Adipocyte (in vitro differentiated cells): ENCODE measurements at regions not wholly inside any gene's neighbourhood (a gene's known extent, or its start where the extent isn't known, plus 50 kb on each side); places are given as distances from the start of the nearest gene placed in this dataset.

Source experiments
- DNase-seq: peaks from one replicate; pipeline ENCODE4 v3.0.0-alpha.2; 2015; ENCODE audit warnings: low read depth
- H3K27me3 ChIP-seq: replicated peaks from 2 replicates; pipeline ENCODE4 v1.7.0; 2013; ENCODE audit warnings: mild to moderate bottlenecking, low read length, moderate library complexity; ENCODE audit not compliant: control insufficient read depth, insufficient read depth
- H3K36me3 ChIP-seq: 2 replicates; pipeline ENCODE4 v1.7.0; 2013; ENCODE audit warnings: low read length, mild to moderate bottlenecking, moderate library complexity; ENCODE audit not compliant: control insufficient read depth, insufficient read depth, severe bottlenecking
- H3K4me1 ChIP-seq: 2 replicates; pipeline ENCODE4 v1.7.0; 2013; ENCODE audit warnings: mild to moderate bottlenecking, low read length, moderate library complexity; ENCODE audit not compliant: control insufficient read depth, insufficient read depth
- H3K4me3 ChIP-seq: 2 replicates; pipeline ENCODE4 v1.7.0; 2013; ENCODE audit warnings: mild to moderate bottlenecking, low read length, moderate library complexity
- H3K9ac ChIP-seq: 2 replicates; pipeline ENCODE4 v1.7.0; 2013; ENCODE audit warnings: mild to moderate bottlenecking, low read length, moderate library complexity
- H3K9me3 ChIP-seq: 2 replicates; pipeline ENCODE4 v1.7.0; 2013; ENCODE audit warnings: mild to moderate bottlenecking, low read length, moderate library complexity; ENCODE audit not compliant: control insufficient read depth

DNA sequence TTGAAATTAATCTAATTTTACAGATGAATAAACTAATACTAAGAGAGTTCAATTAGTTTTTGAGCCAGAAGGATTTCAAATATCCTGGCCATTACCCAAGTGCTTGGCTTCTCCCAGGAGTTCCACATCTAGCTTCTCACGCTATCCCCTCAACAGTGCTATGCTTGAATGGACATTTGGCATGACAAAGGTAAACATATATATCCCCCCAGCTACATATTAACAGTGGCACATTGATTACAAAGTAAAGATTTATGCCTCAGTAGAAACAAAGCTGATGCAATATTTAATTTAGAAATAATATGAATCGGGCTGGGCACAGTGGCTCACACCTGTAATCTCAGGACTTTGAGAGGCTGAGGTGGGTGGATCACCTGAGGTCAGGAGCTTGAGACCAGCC is 434.6 kb upstream of the PRMT6 start:
- H3K36me3 ChIP-seq, result no peaks in the 10 kb centered on the region
- H3K9ac ChIP-seq, result no peak overlapping the region
- no peaks in the 10 kb centered on the region for H3K4me1 ChIP-seq
- H3K27me3 ChIP-seq, result no peaks in the 10 kb centered on the region
- no peak overlapping the region for H3K4me3 ChIP-seq
- no peak for DNase-seq
- H3K9me3 ChIP-seq, result peaks cover 8% of the 10 kb centered on the region

DNA sequence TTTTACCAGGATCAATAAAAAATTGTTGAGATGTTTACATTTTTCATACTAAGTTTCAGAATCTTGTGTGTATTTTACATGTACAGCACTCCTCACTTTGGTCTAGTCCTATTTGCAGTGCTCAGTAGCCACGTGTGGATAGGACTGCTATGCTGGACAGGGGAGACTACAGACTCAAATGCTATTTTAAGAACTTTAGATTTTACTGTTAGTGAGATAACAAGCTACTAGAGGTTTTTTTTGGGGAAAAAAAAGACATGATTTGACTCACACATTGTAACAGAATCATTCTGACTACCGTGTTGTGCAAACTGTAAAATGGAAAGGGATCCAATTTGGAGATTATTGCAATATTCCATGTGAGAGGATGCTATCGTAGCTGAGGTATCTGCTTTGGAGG is 418.9 kb upstream of the PRMT6 start:
- H3K9ac ChIP-seq, result no peak overlapping the region

DNA sequence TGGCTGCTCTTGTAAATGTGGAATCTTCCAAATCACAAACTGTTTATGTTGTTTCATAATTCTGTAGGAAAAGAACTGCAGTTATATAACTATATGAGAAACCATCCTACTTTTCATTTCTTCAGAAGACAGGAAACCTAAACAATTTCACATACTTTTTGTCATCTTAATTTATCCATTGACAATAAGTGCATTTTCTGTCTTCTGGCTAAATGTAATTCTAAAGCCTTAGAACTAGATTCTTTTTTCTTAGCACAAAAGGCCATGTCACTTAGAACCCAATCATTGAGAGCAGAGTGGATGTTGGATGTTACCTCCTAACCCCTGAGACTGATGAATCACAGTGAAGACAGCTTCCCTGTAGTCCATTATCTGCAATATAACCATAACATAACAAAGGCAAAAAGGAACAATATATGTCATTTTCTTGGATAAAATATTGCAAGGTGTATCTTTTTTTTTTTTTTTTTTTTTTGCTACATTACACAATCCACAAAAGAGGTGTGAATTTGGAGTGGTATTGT is 410.2 kb upstream of the PRMT6 start:
- Histone ChIP-seq H3K4me3 (no peak overlapping the region), H3K27me3 (no peaks in the 10 kb centered on the region), H3K9ac (no peak overlapping the region), H3K36me3 (no peaks in the 10 kb centered on the region), H3K4me1 (no peaks in the 10 kb centered on the region), H3K9me3 (no peaks in the 10 kb centered on the region)
- peak; percentile 6 for DNase-seq

More for the DNA sequence above, 418.9 kb upstream of the PRMT6 start:
- H3K4me1 ChIP-seq, result peaks cover 5% of the 10 kb centered on the region
- H3K27me3 ChIP-seq, result no peaks in the 10 kb centered on the region
- no peaks in the 10 kb centered on the region for H3K36me3 ChIP-seq
- no peak for DNase-seq
- H3K9me3 ChIP-seq, result no peaks in the 10 kb centered on the region
- H3K4me3 ChIP-seq, result no peak overlapping the region

DNA sequence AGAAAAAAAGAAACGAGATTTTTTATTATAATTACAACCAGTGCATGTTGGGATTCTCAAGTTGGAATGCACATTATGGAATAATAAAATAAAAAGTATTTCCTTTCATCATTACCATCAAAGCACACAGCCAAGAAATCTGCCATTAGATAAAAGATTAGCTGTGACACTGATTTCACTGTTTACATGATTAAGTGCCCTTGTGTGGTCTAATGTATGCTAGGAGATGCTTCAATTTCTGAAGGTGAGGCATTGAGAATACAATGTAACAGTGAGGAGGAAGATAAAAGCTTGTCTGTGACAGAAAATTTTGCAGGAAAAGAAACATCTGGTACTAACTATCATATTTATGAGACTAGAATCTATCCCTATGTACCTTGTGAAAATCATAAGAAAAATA is 409.7 kb upstream of the PRMT6 start:
- no peaks in the 10 kb centered on the region for H3K9me3 ChIP-seq
- H3K36me3 ChIP-seq, result no peaks in the 10 kb centered on the region
- no peak for DNase-seq
- no peak overlapping the region for H3K4me3 ChIP-seq
- no peak overlapping the region for H3K9ac ChIP-seq
- no peaks in the 10 kb centered on the region for H3K4me1 ChIP-seq
- no peaks in the 10 kb centered on the region for H3K27me3 ChIP-seq

DNA sequence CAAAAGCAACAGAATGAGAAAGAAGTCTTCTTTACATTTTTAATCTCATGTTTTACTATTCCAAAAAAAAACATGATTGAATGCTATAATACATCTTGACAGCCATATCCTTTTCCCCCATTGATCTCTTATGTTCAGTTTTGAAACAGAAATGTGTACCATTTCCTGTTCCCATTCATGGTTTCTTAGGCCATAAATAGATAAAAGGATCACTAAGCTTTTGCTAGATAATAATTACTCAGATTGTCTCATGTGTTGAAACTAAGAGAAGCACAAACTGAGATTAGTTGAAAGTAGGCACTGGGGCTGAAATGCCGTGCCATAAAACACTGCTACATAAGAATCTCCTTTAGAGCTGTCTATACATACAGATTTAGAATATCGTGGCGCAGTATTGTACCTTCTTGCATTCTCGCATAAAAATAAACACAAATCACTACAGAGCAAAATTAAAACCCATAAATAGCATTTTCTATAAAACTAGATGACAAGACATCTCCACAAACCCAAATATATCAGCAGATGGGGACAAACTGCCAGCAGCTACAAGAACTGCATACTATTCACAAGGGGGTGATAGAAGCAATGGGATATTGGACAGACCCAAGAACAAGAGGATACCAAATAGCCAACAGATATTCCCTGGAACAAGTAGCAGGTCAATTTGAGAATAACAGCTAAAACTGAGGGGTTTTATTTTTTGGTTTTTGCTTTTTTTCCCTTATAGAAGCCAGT is 405.3 kb upstream of the PRMT6 start:
- Histone ChIP-seq H3K27me3 (no peaks in the 10 kb centered on the region), H3K9ac (no peak overlapping the region), H3K4me3 (no peak overlapping the region), H3K4me1 (no peaks in the 10 kb centered on the region), H3K9me3 (no peaks in the 10 kb centered on the region), H3K36me3 (no peaks in the 10 kb centered on the region)
- no peak for DNase-seq

DNA sequence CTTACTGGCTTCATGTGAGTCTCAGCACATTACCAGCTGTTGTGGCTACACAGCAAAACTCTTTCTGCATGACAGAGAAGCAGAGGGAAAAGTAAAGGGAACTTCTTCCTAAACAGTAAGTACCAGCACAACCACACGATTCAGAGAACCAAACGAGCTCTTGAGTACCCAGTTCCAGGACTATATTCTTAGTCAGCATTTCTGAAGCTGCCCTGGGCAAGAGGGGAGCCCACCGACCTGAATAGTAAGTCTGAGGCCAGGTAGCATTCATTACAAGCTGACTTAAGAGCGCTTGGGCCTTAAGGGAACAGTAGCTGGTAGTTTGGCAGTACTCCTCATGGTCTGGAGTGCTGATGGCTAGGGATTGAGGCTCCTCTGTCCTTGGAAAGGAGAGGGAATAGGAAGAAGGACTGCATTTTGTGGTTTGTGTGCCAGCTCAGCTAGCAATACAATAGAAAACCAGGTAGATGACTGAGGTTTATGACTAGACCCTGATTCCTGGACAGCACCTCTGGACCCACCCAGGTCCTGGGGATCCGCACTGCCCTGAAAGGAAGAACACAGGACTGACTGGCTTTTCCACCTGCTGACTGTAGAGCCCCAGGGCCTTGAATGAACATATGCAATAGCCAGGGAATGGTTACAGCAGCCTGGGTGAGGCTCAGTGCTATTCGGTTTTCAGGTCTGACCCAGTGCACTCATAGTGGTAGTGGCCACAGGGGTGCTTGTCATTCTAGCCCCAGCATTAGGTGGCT is 396.8 kb upstream of the PRMT6 start:
- Histone ChIP-seq H3K4me1 (no peaks in the 10 kb centered on the region), H3K4me3 (no peak overlapping the region), H3K36me3 (no peaks in the 10 kb centered on the region), H3K9me3 (peaks cover 12% of the 10 kb centered on the region), H3K27me3 (no peaks in the 10 kb centered on the region), H3K9ac (no peak overlapping the region)
- no peak for DNase-seq

DNA sequence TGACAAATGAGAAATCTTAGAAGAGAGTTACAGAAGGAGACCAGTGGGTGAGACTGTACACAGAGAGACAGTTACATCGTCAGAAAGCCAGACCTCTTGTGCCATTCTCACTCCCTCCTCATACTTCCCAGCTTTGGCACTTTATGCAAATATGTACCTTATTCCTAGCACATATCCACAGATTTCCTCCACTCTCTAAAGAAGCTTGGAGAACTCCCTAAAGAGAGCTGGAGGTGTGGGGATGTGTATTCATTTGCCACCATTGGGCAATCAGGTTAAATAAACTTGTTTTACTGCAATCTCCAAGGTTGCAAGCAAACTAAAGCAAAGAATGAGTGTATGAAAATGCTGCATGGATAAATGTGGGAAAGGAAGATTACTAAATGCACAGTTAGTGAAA is 380.9 kb upstream of the PRMT6 start:
- Histone ChIP-seq H3K4me1 (peaks cover 25% of the 10 kb centered on the region), H3K36me3 (no peaks in the 10 kb centered on the region), H3K9me3 (no peaks in the 10 kb centered on the region), H3K4me3 (peak overlapping the region; percentile 47), H3K27me3 (no peaks in the 10 kb centered on the region), H3K9ac (no peak overlapping the region)
- DNase-seq, result no peak

DNA sequence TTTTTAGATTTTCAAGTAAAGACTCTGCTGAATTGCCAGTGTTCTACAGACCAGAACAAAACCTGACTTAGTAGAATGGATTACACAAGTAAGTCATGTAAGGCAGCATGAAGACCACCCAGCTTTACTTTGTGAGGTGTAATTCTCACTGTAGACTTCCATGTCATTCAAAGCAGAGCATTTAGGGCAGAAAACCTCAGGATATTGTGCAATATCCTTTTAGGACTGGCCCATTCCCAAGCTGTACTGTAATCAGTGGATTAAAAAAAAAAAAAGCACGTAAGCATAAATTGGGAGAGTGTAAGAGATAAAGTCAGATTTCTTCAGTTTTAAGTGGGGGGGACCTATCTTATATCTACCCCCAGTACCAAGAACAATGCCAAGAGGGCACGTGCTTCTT is 380.5 kb upstream of the PRMT6 start:
- peak overlapping the region; percentile 47 for H3K4me3 ChIP-seq
- H3K4me1 ChIP-seq, result peaks cover 25% of the 10 kb centered on the region
- H3K9me3 ChIP-seq, result no peaks in the 10 kb centered on the region
- peak; percentile 76 for DNase-seq
- no peak overlapping the region for H3K9ac ChIP-seq
- H3K36me3 ChIP-seq, result no peaks in the 10 kb centered on the region
- H3K27me3 ChIP-seq, result no peaks in the 10 kb centered on the region

DNA sequence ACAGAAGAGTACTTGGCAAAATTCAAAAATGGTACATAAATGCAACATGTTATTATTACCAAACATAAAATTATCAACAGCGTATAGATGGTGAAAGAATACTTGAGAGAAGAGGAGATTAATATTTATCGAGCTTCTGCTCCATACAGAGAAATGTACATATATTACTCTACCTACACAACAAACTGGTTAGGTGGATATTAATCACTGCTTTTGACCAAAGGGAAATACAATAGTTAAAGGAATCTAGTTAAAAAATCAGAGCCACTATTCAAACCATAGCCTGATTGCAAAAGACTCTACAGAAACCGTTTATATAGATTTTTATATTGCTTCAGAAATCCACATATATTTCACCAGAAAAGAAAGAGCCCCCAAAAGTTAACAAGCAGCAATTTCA is 379.3 kb upstream of the PRMT6 start:
- no peaks in the 10 kb centered on the region for H3K36me3 ChIP-seq
- no peak for DNase-seq
- H3K4me3 ChIP-seq, result no peak overlapping the region
- H3K9me3 ChIP-seq, result no peaks in the 10 kb centered on the region
- peaks cover 25% of the 10 kb centered on the region for H3K4me1 ChIP-seq
- no peaks in the 10 kb centered on the region for H3K27me3 ChIP-seq
- no peak overlapping the region for H3K9ac ChIP-seq

DNA sequence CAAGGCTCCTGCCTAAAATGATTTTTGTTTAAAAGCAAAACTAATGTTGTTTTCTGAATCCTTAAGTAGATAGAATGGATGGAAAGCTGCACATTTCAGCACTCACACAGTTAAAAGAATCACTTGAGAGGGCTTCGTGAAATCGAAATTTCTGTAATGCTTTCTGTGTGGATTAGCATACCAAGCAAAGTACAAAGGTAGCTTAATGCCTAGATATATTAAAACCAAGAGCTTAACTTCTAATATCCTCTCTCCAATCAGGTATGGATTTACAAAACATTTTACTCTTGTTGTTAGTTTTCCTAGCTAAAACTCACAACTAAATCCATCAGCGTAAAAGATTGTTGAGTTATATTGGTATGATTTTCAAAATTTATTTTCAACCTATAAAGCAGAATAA is 378.8 kb upstream of the PRMT6 start:
- Histone ChIP-seq H3K27me3 (no peaks in the 10 kb centered on the region), H3K4me3 (no peak overlapping the region), H3K9ac (no peak overlapping the region), H3K9me3 (no peaks in the 10 kb centered on the region), H3K36me3 (no peaks in the 10 kb centered on the region), H3K4me1 (peaks cover 25% of the 10 kb centered on the region)
- DNase-seq, result no peak

DNA sequence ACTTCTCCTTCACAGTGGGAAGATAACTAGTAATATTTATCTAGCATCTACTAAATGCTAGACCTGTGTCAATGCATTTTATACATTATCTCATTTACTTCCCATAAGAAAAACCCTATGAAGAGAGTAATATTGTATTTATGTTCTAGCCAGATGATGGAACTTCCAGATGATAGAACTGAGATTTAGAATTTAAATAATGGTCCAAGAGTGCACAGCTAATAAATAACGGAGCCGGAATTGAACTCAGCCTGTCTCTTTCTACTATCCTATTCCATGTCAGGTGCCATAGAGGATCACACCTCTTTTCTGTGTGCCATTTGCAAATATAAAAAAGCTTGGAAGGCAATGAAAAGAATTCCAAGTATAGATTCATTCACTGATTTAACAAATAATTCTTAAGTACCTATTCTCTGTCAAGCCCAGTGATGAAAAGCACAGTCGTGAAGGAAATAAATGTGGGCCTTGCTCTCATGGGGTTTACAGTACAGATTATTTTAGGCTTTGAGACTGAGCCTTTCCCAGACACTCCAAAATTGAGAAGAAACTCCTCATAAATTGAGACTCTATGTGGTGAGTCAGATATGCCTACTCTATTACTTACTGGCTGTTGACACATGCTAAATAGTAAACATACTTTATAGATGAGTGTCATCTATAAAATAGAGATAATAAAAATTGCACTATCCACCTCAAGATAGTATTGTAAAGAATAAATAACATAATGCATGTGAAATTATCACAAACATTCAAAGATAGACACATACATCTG is 378.0 kb upstream of the PRMT6 start:
- Histone ChIP-seq H3K9me3 (no peaks in the 10 kb centered on the region), H3K9ac (no peak overlapping the region), H3K4me3 (no peak overlapping the region)

More for the DNA sequence above, 378.0 kb upstream of the PRMT6 start:
- peak; percentile 43 for DNase-seq
- H3K36me3 ChIP-seq, result no peaks in the 10 kb centered on the region
- H3K27me3 ChIP-seq, result no peaks in the 10 kb centered on the region
- H3K4me1 ChIP-seq, result peaks cover 25% of the 10 kb centered on the region
